MV-4-11 (cell line): ENCODE measurements at regions not wholly inside any gene's neighbourhood (a gene's known extent, or its start where the extent isn't known, plus 50 kb on each side); places are given as distances from the start of the nearest gene placed in this dataset.

Source experiments
- DNase-seq: peaks from one replicate; lab custom pipeline; 2025; lab: John Stamatoyannopoulos, UW

DNA sequence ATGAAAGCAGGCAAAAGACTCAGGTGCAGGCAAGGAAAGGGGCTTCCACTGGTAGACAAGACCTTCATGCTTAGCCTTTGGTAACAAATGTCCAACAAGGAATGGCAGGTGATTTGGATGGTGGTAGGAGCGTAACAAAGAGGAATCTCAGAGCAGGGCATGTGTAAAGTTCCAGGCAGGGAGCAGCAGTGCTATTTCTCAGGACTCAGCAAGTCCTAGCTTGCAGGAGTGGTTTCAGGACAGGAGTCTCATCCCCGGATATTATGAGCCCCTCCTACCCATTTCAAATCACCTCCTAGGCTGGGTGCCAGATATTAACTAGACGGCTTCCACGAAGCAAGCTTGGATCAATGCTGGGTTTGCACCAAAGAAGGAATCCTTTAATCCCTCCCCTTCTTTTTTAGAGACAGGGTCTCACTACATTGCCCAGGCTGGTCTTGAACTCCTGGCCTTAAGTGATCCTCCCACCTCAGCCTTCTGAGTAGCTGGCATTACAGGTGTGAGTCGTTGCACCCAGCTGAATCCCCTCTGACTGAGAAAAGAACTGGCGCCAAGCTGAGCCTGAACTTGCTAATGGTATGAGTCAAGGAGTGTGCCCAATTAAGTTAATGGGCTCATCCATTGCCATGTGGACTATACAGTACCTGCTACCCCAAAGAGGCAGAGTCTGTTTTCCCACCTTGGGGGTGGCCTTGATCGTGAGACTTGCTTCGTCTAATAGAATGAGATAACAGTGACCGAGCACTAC is 190.3 kb downstream of the ARL4C start:
- DNase-seq: no peak

DNA sequence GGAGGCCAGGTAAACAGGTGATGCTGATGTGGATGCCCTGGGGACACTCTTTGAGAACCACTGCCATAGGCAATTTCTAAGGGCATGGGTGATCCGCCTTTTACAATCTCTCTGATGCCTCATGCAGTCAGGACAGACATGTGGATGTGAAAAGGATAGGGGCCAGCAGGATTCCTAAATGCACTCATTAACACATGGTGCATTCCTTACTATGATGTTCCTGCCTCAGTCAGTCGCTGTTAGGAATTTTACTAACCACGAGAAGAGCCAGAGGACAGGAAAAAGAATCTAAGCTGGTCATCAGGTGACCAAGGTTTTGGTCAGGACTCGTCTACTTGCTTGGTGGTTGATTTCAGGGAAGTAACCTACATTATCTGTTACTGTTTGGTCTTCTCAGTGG is 191.0 kb downstream of the ARL4C start:
- DNase-seq: no peak

DNA sequence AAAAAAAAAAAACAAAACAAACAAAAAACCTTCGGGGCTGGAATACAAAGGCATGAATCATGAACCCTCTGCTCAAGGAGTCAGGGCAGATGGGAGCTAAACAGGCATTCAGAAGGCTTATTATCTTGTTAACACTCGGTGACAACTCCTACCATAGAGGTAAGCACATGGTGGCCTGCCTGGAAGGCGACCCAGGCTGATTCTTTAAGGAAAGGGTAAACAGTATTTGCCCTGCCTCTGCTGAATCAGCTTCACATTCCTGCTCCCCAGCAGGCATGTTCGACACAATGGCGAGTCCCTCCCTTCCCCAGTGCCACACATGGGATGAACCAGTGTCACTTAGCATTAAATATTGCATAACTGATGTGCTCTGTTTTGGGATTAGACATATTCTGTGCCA is 191.9 kb downstream of the ARL4C start:
- peak; percentile 25 for DNase-seq

DNA sequence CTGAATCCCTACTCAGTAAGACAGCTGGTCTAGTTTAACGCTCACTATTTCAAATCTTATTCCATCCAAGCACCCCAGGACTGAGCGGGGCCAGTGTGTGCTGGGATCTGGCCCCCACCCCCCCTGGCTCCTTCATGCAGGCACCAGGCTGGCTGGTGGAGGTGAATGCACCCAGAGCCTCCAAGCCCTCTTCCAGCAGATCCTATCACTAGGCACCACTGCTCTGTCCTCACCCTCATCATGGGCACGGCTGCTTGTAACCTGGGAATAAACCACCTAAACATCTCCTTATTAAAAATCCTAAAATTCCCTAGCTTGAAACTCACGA is 194.3 kb downstream of the ARL4C start:
- no peak for DNase-seq

- no peak for DNase-seq
Measured at GRCh38 chr2:234300932-234301823, 195.7 kb downstream of the ARL4C start.

DNA sequence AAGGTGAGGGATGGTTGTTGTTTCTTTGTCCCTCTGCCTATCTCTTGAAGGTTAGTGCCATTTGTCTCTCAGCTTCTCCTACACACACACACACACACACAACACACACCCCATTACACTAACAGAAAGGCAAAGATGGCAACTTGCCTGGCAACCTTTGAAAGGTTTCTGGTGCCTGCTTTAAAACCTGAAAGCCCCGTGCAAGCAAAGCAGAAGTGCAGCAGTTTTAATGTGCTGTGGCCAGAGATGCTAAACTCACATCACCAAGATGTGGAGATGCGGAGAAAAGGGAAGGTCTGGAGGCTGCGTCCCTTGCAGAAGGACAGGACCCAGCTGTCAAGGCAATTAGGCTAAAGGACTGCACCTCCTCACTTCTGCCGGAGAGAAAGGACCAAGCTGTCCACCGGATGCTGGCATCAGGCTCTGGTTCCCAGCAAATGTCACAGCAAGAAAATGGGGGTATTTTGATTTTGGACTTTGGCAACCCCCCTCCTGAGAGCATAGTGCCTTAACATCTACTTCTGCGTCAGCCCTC is 196.4 kb downstream of the ARL4C start:
- no peak for DNase-seq

- DNase-seq: no peak
Measured at GRCh38 chr2:234298918-234299317, 198.0 kb downstream of the ARL4C start.

DNA sequence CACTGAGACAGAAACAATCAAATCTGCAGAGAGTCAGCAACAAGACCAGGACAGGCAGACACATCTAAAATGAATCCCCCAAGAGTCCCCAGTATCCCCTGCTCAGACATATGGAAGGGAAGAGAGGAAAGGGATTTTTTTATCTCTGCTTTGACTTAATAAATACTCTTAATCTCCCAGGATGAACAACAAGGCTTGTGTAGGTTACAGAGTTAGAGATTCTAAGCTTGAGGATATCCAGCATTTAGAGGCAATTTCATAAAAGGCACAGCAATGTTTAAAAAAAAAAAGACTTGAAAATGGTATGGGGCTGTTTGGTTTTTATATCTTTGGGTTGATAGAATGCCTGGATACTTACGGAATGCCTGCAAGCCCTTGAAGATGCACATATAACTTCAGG is 199.9 kb downstream of the ARL4C start:
- no peak for DNase-seq

DNA sequence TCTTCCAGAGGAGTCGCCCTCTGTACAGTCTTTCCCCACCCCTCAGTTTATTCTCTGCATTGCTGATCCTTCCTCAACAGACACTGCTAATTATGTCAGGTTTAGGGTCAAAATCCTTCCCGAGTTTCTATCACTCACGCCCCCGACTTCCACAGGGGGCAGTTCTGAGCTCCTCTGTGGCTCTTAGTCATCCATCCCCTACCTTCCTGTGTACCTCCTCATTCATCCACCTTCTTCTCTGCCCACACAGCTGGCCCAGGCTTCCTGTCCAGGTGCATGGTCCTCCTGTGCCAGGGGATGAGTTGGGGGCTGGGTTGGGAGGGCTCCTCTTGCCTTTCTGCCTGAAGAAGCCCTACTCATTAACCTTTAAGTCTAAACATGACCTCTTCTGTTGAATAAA is 202.9 kb downstream of the ARL4C start:
- DNase-seq: no peak

- peak; percentile 64 for DNase-seq
Measured at GRCh38 chr2:234292962-234293243, 204.0 kb downstream of the ARL4C start.

- DNase-seq: peak; percentile 92
Measured at GRCh38 chr2:234292205-234292961, 204.5 kb downstream of the ARL4C start.

DNA sequence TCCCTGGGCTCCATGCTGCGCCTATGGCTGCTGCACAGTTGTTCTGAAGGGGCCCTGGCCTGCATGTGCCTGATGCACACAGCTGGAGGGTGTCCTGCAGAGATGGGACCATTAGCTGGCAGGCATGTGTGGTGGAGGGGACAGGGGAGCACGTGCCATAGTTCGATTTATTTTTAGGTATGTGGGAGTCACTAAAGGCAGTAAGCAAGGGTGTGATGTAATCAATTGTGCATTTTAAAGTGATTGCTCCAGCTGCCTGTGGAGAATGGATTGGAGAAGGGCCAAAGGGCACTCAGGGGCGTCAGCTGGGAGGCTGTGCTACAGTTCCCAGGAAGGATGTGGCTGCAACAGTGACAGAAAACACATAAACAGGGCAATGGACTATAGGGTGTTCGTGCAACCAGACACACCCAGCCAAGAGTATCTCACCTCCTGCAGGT is 205.1 kb downstream of the ARL4C start:
- DNase-seq: peak; percentile 98

- DNase-seq: peak; percentile 93
Measured at GRCh38 chr2:234290671-234291070, 206.2 kb downstream of the ARL4C start.

GRCh38 chr2:234289834-234290590 is 206.9 kb downstream of the ARL4C start:
- DNase-seq: peak; percentile 73

DNA sequence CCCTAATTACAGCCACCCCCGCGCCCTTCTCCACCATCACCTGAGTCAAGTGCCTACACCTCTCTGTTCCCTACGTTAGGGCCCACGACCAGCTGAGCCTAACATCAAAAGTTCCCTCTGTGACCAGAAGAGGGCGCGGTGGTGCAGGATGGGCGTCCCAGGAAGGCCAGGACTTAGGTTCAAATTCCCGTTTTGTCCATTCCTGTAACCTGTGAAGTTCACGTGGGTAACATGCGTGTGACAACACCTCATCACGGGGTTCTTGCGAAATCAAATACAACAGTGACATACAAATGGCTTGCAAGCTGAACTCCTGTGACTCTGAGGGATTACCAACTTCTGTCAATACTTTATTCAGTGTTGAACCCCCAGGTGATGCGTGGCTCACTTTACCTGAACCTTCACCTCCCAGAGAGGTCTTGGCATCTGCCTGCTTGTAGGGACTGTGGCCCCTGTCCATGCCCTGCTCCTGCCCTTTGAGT is 207.9 kb downstream of the ARL4C start:
- peak; percentile 50 for DNase-seq

GRCh38 chr2:234287650-234288049 is 209.2 kb downstream of the ARL4C start:
- no peak for DNase-seq

DNA sequence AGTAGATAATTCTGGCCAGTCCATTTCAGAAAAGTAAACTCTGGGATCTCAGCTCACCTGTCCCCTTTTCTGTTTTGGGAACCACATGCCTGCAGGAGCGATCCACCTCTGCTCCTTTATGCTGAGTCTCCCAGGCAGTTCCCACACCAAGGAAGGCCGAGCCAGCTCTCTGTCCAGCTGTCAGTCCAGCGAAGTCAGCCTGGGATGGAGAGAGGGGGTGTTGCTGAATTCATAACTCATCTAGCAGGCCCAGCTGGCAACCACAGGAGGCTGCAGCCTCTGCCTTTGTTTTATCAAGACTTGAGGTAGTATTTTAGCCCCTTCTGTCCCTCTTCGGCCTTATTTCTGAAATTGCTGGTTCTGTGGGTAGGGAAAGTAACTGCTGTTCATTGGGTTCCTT is 209.9 kb downstream of the ARL4C start:
- DNase-seq: no peak

DNA sequence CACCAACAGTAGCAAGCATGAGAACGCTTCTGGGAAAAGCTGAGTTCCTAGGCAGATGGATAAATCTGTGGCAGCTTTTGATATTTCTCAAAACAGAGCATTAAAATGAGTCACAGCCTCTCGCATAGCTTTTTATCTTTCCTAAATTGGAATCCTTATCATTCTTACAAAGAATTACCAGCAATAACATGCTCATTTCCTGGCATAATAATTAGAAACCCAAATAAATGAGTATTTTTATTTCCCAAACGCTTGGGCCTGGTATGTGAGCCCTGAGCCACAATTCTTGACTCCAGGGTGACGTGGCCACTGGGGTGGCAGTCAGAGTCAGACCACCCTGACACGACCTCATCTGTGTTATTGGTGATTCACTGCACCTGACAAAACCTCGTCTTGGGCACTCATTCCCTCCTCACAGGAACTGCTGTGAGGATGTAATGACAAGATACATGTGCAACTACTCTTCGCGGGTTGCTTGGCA is 210.7 kb downstream of the ARL4C start:
- DNase-seq: no peak

DNA sequence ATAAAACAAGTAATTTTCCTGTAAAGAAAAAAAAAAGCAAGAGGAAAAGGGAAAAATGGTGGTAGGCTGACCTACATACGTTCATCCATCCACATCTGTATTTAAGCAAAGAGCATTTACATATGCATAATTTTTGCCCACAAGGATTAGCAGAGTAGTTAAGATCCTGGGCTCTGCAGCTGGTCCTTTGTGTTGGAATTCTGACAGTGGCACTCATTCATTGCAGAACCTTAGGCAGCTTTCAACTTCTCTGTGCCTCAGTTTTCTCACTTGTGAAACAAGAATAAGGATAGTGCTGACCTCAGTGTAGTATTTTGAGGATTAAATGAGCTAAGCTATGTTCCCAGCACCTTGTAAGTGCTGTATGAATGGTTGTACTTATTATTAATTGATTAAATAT is 211.3 kb downstream of the ARL4C start:
- no peak for DNase-seq

GRCh38 chr2:234279637-234280036 is 217.2 kb downstream of the ARL4C start:
- DNase-seq: no peak

DNA sequence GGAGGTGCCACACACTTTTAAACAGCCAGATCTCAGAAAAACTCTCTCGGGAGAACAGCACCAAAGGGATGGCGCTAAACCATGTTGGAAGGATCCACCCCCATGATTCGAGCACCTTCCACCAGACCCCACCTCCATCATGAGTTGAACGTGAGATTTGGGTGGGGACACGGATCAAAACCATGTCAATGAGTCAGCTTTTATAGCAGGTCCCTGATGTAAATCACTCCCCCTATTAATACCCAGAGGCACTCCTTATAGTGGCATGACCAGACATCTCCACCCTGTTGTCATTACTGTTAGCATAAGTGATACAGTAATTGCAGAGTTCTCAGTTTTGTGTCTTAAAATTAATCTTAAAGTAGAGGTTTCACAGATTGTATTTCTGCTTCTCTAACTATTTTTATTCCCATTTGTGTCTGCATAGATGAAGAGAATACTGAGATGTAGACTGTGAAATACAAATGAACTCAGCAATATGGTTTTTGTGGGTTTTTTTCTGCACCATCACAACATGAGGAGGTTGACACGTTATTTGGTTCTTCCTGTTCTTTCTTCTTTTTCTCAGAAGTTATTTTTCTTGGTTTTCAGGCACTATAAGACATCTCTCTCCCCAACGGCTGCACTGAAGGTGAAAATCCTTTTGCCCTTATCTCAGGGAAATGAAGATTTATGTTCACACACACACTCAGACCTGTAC is 218.2 kb downstream of the ARL4C start:
- DNase-seq: peak; percentile 21
